DOHH2 (cell line): ENCODE measurements at regions not wholly inside any gene's neighbourhood (a gene's known extent, or its start where the extent isn't known, plus 50 kb on each side); places are given as distances from the start of the nearest gene placed in this dataset.

ENCODE experiments used
- H3F3A ChIP-seq: fragments of 200-600 bp; sonication (generic), shearing (Covaris generic); 2 replicates; pipeline ENCODE4 v1.6.0; 2016; ENCODE audit warnings: antibody characterized with exemption, mild to moderate bottlenecking; ENCODE audit not compliant: control insufficient read depth, insufficient read depth
- H3K27ac ChIP-seq: fragments of 200-600 bp; sonication (generic); 2 replicates; pipeline ENCODE4 v1.5.1; 2014; ENCODE audit warnings: low read depth, mild to moderate bottlenecking, low read length, moderate library complexity
- H3K27me3 ChIP-seq: fragments of 200-600 bp; sonication (generic); 2 replicates; pipeline ENCODE4 v1.6.1; 2014; ENCODE audit warnings: mild to moderate bottlenecking, low read length, mixed read lengths; ENCODE audit not compliant: control insufficient read depth
- H3K36me3 ChIP-seq: fragments of 200-600 bp; sonication (generic); 2 replicates; pipeline ENCODE4 v1.6.1; 2014; ENCODE audit warnings: mild to moderate bottlenecking, low read length, moderate library complexity, mixed read lengths; ENCODE audit not compliant: control insufficient read depth
- H3K4me1 ChIP-seq: fragments of 200-600 bp; sonication (generic); 2 replicates; pipeline ENCODE4 v1.6.1; 2014; ENCODE audit warnings: mild to moderate bottlenecking, low read length, mixed read lengths; ENCODE audit not compliant: control insufficient read depth
- H3K4me2 ChIP-seq: fragments of 200-600 bp; sonication (generic); 2 replicates; pipeline ENCODE4 v1.6.0; 2014; ENCODE audit warnings: mild to moderate bottlenecking, low read length, moderate library complexity
- H3K4me3 ChIP-seq: fragments of 200-600 bp; sonication (generic); 2 replicates; pipeline ENCODE4 v1.5.1; 2014; ENCODE audit warnings: mild to moderate bottlenecking, low read length, mixed read lengths
- H3K79me2 ChIP-seq: fragments of 200-600 bp; sonication (generic); 2 replicates; pipeline ENCODE4 v1.6.1; 2014; ENCODE audit warnings: mild to moderate bottlenecking, low read length, mixed read lengths; ENCODE audit not compliant: control insufficient read depth
- H3K9me2 ChIP-seq: fragments of 200-600 bp; sonication (generic); replicated peaks from 2 replicates; pipeline ENCODE4 v1.6.1; 2014; ENCODE audit warnings: mild to moderate bottlenecking, low read length, mixed read lengths; ENCODE audit not compliant: control insufficient read depth
- H3K9me3 ChIP-seq: fragments of 200-600 bp; sonication (generic); 2 replicates; pipeline ENCODE4 v1.6.1; 2014; ENCODE audit warnings: antibody characterized with exemption, low read length, mixed read lengths; ENCODE audit not compliant: control insufficient read depth, insufficient read depth
- H4K20me1 ChIP-seq: fragments of 200-600 bp; sonication (generic); 2 replicates; pipeline ENCODE4 v1.6.0; 2014; ENCODE audit warnings: low read depth, mild to moderate bottlenecking, antibody characterized with exemption, low read length, moderate library complexity; ENCODE audit not compliant: control insufficient read depth, insufficient read depth
- CTCF ChIP-seq: fragments of 200-600 bp; sonication (generic); IDR thresholded peaks from one replicate; pipeline ENCODE4 v1.5.1; 2014; ENCODE audit warnings: antibody characterized with exemption, mild to moderate bottlenecking, low read depth, low read length; ENCODE audit not compliant: poor library complexity, severe bottlenecking
- EZH2phosphoT487 ChIP-seq: fragments of 200-600 bp; sonication (generic); IDR thresholded peaks from 2 replicates; pipeline ENCODE4 v1.6.1; 2017; ENCODE audit warnings: borderline replicate concordance, mild to moderate bottlenecking, antibody characterized with exemption, low read length, moderate library complexity, mixed read lengths

- Histone ChIP-seq H3K79me2 (no peaks in the 10 kb centered on the region), H3F3A (no peaks in the 10 kb centered on the region), H3K4me2 (no peak overlapping the region), H4K20me1 (no peaks in the 10 kb centered on the region), H3K36me3 (no peaks in the 10 kb centered on the region), H3K27me3 (0 out of 2 replicates have a peak, but pooled peaks cover 3% of the 10 kb centered on the region), H3K4me1 (no peaks in the 10 kb centered on the region), H3K9me2 (no peaks in the 10 kb centered on the region), H3K4me3 (no peak overlapping the region), H3K9me3 (no peaks in the 10 kb centered on the region), H3K27ac (no peak overlapping the region)
- no peak for TF ChIP-seq EZH2phosphoT487
- no peak for TF ChIP-seq CTCF
These were observed 51.9 kb upstream of the PICALM start for GRCh38 chr11:86120807-86121206.

GRCh38 chr11:86119906-86120305 lies 51.0 kb upstream of the PICALM start:
- Histone ChIP-seq H3K27ac (no peak overlapping the region), H4K20me1 (no peaks in the 10 kb centered on the region), H3K27me3 (0 out of 2 replicates have a peak, but pooled peaks cover 3% of the 10 kb centered on the region), H3K9me3 (no peaks in the 10 kb centered on the region), H3F3A (no peaks in the 10 kb centered on the region), H3K4me3 (no peak overlapping the region), H3K4me1 (no peaks in the 10 kb centered on the region), H3K36me3 (no peaks in the 10 kb centered on the region), H3K9me2 (no peaks in the 10 kb centered on the region), H3K4me2 (no peak overlapping the region), H3K79me2 (no peaks in the 10 kb centered on the region)
- TF ChIP-seq EZH2phosphoT487 (no peak), CTCF (no peak)

- H3K9me2 ChIP-seq: no peaks in the 10 kb centered on the region
- H3K79me2 ChIP-seq: no peaks in the 10 kb centered on the region
- H3K27me3 ChIP-seq: 0 out of 2 replicates have a peak, but pooled peaks cover 3% of the 10 kb centered on the region
- no peak overlapping the region for H3K4me2 ChIP-seq
- no peaks in the 10 kb centered on the region for H3K9me3 ChIP-seq
- no peaks in the 10 kb centered on the region for H4K20me1 ChIP-seq
- TF ChIP-seq CTCF: no peak
- TF ChIP-seq EZH2phosphoT487: no peak
- H3K4me3 ChIP-seq: no peak overlapping the region
- no peaks in the 10 kb centered on the region for H3K36me3 ChIP-seq
- no peaks in the 10 kb centered on the region for H3F3A ChIP-seq
- no peak overlapping the region for H3K27ac ChIP-seq
- no peaks in the 10 kb centered on the region for H3K4me1 ChIP-seq
These were observed 50.2 kb upstream of the PICALM start for GRCh38 chr11:86119077-86119476.
